Upper lobe of left lung (tissue), 6 donors: ENCODE measurements at regions not wholly inside any gene's neighbourhood (a gene's known extent, or its start where the extent isn't known, plus 50 kb on each side); places are given as distances from the start of the nearest gene placed in this dataset.

Source experiments
- ATAC-seq, 2 donors: fragments of 200-7000 bp; cut with Tn5 transposase; one replicate each; pipeline ENCODE4 v1.9.1; 2022; ENCODE audit warnings: mild to moderate bottlenecking in 2 of 2, moderate library complexity in 2 of 2; ENCODE audit not compliant: low FRiP score in 2 of 2
- DNase-seq, 2 donors: peaks; one replicate each; pipeline ENCODE4 v3.0.0-alpha.2; 2019 to 2020
- H3K27ac ChIP-seq, 4 donors: fragments of 200-600 bp; sonication (generic); one replicate each; pipeline ENCODE4 v1.5.1; 2016 to 2019
- H3K27me3 ChIP-seq, 4 donors: fragments of 200-600 bp; sonication (generic); one replicate each; pipeline ENCODE4 v1.5.1; 2017 to 2019
- H3K36me3 ChIP-seq, 4 donors: fragments of 200-600 bp; sonication (generic); one replicate each; pipeline ENCODE4 v1.5.1; 2016 to 2019
- H3K4me1 ChIP-seq, 4 donors: fragments of 200-600 bp; sonication (generic); one replicate each; pipeline ENCODE4 v1.5.1; 2018 to 2019
- H3K4me3 ChIP-seq, 4 donors: fragments of 200-600 bp; sonication (generic); one replicate each; pipeline ENCODE4 v1.5.1; 2017 to 2019; ENCODE audit warnings: mild to moderate bottlenecking in 2 of 4, moderate library complexity in 1 of 4
- H3K9me3 ChIP-seq, 4 donors: fragments of 200-600 bp; sonication (generic); one replicate each; pipeline ENCODE4 v1.5.1; 2018 to 2019
- EP300 ChIP-seq, 4 donors: sonication (generic); formaldehyde crosslinking; IDR thresholded peaks; one replicate each; pipeline ENCODE4 v1.5.1; 2017; ENCODE audit warnings: antibody characterized with exemption in 4 of 4, control low read depth in 2 of 4
- POLR2A ChIP-seq, 4 donors: fragments of 450-650 bp; IDR thresholded peaks; one replicate each; pipeline ENCODE4 v1.5.1; 2016 to 2017; ENCODE audit warnings: antibody characterized with exemption in 4 of 4, mild to moderate bottlenecking in 2 of 4
- POLR2AphosphoS5 ChIP-seq, 2 donors: sonication (generic); formaldehyde crosslinking; IDR thresholded peaks; one replicate each; pipeline ENCODE4 v1.5.1; 2017; ENCODE audit warnings: antibody characterized with exemption in 2 of 2
- WGBS, 2 donors: methylation state at CpG; one replicate each; pipeline ENCODE4 v1.1.5; 2017 to 2018; 5-methylcytosine and 5-hydroxymethylcytosine counted together
- TF ChIP-seq, protein P1 (sequence below), 6 experiments: fragments of 450-650 bp in 4 of 6; fragments of 200-600 bp in 2 of 6; sonication (generic) in 2 of 6; IDR thresholded peaks; one replicate each; pipeline ENCODE4 v1.5.1; 2016 to 2019; ENCODE audit warnings: antibody characterized with exemption in 6 of 6
- donor health status: DM: no; HTN: no; CAD: no; lungs with moderate emphysema.
- donor health status: DM: no; HTN: yes; CAD: no; lungs with severe emphysema.

DNA sequence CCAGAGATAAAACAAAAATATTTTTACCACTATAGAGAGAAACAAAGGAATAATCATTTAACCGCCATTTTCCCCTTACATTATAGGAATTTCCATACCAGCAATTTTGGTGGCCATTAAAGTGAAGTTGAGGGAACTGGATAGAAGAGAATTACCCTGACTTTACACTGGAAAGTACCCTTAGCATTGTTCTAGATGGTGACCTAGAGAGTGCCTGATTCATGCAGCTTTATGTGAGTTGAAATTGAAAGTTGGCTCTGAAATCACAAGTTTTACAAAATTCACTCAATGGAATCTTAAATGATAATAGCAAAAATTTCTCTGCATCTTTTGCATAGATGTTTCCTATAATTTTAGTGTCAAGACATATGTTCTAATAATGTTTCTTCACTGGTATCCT is 55.7 kb upstream of the PREP start:
- H3K4me1 ChIP-seq: no peaks in the 10 kb centered on the region
- TF ChIP-seq, protein P1, sequence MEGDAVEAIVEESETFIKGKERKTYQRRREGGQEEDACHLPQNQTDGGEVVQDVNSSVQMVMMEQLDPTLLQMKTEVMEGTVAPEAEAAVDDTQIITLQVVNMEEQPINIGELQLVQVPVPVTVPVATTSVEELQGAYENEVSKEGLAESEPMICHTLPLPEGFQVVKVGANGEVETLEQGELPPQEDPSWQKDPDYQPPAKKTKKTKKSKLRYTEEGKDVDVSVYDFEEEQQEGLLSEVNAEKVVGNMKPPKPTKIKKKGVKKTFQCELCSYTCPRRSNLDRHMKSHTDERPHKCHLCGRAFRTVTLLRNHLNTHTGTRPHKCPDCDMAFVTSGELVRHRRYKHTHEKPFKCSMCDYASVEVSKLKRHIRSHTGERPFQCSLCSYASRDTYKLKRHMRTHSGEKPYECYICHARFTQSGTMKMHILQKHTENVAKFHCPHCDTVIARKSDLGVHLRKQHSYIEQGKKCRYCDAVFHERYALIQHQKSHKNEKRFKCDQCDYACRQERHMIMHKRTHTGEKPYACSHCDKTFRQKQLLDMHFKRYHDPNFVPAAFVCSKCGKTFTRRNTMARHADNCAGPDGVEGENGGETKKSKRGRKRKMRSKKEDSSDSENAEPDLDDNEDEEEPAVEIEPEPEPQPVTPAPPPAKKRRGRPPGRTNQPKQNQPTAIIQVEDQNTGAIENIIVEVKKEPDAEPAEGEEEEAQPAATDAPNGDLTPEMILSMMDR (IDR thresholded peaks at IDR 0.05): no peak
- TF ChIP-seq EP300 (IDR thresholded peaks at IDR 0.05): no peak
- no peak for TF ChIP-seq POLR2A (IDR thresholded peaks at IDR 0.05)
- no peak for TF ChIP-seq POLR2AphosphoS5 (IDR thresholded peaks at IDR 0.05)
- H3K4me3 ChIP-seq: no peak overlapping the region
- H3K27ac ChIP-seq: no peak overlapping the region
- ATAC-seq (no peak), DNase-seq (no peak)
- 91 to 94% methylated on average over 1 of the region's 1 CpG for WGBS, 2 donors
- H3K27me3 ChIP-seq: no peaks in the 10 kb centered on the region
- H3K36me3 ChIP-seq: no peaks in the 10 kb centered on the region
- H3K9me3 ChIP-seq: peaks cover 0 to 5% (median 0%) of the 10 kb centered on the region in 4 donors

DNA sequence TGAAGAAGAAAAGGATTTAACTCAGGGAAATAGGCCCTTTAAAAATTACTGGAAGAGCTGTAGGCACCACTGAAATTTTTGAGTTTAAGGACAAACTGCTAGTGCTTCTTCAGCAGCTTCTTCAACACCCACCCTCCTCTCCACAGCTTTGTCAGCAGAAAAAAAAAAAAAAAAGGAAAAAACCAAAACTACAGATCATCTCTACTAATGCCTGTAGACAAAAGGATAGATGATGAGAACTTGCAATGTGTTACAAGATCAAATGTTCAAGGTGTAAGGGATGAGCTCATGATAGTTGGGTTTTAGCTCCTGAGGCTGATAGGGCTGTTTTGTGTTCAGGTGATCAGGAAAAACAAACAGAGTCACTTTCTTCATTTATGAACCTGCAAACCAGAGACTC is 55.2 kb upstream of the PREP start:
- ATAC-seq (no peak), DNase-seq (no peak)
- no peak for TF ChIP-seq EP300 (IDR thresholded peaks at IDR 0.05)
- TF ChIP-seq, protein P1 (IDR thresholded peaks at IDR 0.05): no peak
- no peak for TF ChIP-seq POLR2A (IDR thresholded peaks at IDR 0.05)
- TF ChIP-seq POLR2AphosphoS5 (IDR thresholded peaks at IDR 0.05): no peak
- H3K27ac ChIP-seq: no peak overlapping the region
- H3K9me3 ChIP-seq: peaks cover 0 to 5% (median 0%) of the 10 kb centered on the region in 4 donors
- H3K27me3 ChIP-seq: no peaks in the 10 kb centered on the region
- no peaks in the 10 kb centered on the region for H3K4me1 ChIP-seq
- no peaks in the 10 kb centered on the region for H3K36me3 ChIP-seq
- H3K4me3 ChIP-seq: no peak overlapping the region

DNA sequence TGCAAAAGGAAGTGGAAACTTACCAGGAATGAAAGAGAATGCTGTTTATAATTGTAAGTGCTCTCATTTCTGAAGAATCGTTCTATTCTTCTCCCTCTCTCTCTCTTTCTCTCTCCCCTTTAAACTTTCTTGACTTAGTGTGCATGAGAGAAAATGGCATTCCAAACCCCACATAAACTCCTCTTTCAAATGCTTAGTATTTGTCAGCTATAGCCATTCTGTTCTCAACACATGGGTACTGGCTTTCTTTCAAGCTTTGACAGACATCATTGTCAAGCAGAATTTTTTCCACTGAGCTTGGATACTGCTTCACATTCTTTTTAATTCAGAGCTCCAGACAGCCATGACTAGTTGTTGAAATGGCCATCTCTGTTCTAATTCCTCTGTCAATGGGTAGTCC is 51.1 kb upstream of the PREP start:
- no peak for DNase-seq
- Histone ChIP-seq H3K27me3 (no peaks in the 10 kb centered on the region), H3K4me3 (no peak overlapping the region), H3K4me1 (no peaks in the 10 kb centered on the region), H3K9me3 (no peaks in the 10 kb centered on the region), H3K36me3 (no peaks in the 10 kb centered on the region), H3K27ac (peak overlapping the region in 2 of 4 donors; percentile 36 to 37)
- ATAC-seq: no peak
- no peak for TF ChIP-seq POLR2A (IDR thresholded peaks at IDR 0.05)
- TF ChIP-seq EP300 (IDR thresholded peaks at IDR 0.05): no peak
- TF ChIP-seq, protein P1 (IDR thresholded peaks at IDR 0.05): no peak
- TF ChIP-seq POLR2AphosphoS5 (IDR thresholded peaks at IDR 0.05): no peak
- 33 to 46% methylated on average over 1 of the region's 1 CpG for WGBS, 2 donors

DNA sequence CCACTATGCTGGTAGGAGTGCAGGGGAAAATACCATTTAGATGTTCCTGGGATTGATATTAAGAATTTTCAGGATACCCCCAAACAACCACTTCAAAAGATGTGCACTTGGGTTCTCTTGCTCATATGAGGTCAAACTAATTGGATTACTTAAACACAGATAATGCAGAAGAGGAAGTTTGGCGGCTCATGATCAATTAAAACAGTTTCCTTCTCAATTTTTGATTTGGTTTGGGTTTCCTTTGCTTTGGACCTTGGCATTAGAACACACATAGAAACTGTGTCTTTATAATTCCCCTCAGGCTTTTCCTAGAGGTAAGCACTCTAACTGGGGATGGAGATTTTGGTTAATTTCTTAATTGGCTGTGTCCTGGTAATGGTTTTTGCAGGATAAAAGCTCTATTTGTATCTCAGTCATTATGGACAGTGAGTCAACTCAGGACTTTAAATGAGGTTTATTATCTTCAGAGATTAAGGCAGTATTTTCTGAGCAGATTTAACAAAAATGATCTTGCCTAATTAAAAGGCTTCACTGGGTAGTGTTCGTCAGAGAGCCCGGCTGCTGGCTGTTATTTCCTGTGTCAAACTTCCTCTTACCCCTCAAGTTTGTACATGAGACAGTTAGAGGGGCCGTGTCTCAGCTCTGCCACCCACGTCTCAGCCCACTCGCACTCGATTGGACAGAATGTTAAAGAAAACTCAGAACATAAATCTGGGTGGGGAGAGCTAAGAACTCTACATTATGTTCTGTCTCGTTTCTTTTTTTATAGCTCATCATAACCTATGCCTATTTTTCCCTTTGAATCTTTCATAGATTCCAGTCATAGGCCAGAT is 50.3 kb upstream of the PREP start:
- Histone ChIP-seq H3K4me3 (no peak overlapping the region), H3K36me3 (no peaks in the 10 kb centered on the region), H3K4me1 (no peaks in the 10 kb centered on the region), H3K9me3 (no peaks in the 10 kb centered on the region), H3K27ac (peak overlapping the region in 2 of 4 donors; percentile 36 to 37), H3K27me3 (no peaks in the 10 kb centered on the region)
- DNase-seq (peak in 1 of 2 donors; percentile 44), ATAC-seq (peak in 1 of 2 donors; percentile 53)
- WGBS, 2 donors: 60 to 61% methylated on average over 8 of the region's 8 CpGs
- TF ChIP-seq, protein P1 (IDR thresholded peaks at IDR 0.05): no peak
- TF ChIP-seq EP300 (IDR thresholded peaks at IDR 0.05) (no peak), POLR2AphosphoS5 (IDR thresholded peaks at IDR 0.05) (no peak), POLR2A (IDR thresholded peaks at IDR 0.05) (peak in 1 of 4 donors; percentile 51)
